GM12878 (cell line): ENCODE measurements at regions not wholly inside any gene's neighbourhood (a gene's known extent, or its start where the extent isn't known, plus 50 kb on each side); places are given as distances from the start of the nearest gene placed in this dataset.

Experiments used
- BACH1 ChIP-seq: fragments of 450-650 bp; IDR thresholded peaks from 2 replicates; pipeline ENCODE4 v1.6.1; 2017; ENCODE audit warnings: mild to moderate bottlenecking, borderline replicate concordance
- ETV6 ChIP-seq, 2 experiments: fragments of 450-650 bp in 1 of 2; IDR thresholded peaks in 1 of 2; conservative IDR thresholded peaks in 1 of 2; 2 replicates each; pipeline ENCODE4 v1.6.1; 2014; ENCODE audit warnings: antibody characterized with exemption in 1 of 2, borderline replicate concordance in 1 of 2, low read depth in 1 of 2, mild to moderate bottlenecking in 1 of 2, moderate library complexity in 1 of 2
- EZH2 ChIP-seq: IDR thresholded peaks from 2 replicates; pipeline ENCODE4 v1.6.1; 2012; ENCODE audit warnings: low read depth, mild to moderate bottlenecking, control low read depth, inconsistent platforms, low read length, borderline replicate concordance; ENCODE audit not compliant: control insufficient read depth
- MYC ChIP-seq: IDR thresholded peaks from 2 replicates; pipeline ENCODE4 v1.6.1; 2011; ENCODE audit warnings: mild to moderate bottlenecking, low read length, moderate library complexity, inconsistent platforms; ENCODE audit not compliant: insufficient read depth, insufficient replicate concordance, insufficient read length, severe bottlenecking
- NFIC ChIP-seq: IDR thresholded peaks from 2 replicates; pipeline ENCODE4 v1.6.1; 2012; ENCODE audit warnings: low read depth, mild to moderate bottlenecking, inconsistent platforms, low read length, moderate library complexity
- POLR2A ChIP-seq: IDR thresholded peaks from 2 replicates; pipeline ENCODE4 v1.6.1; 2011; ENCODE audit warnings: low read depth, mild to moderate bottlenecking, low read length
- POLR2AphosphoS5 ChIP-seq: IDR thresholded peaks from 2 replicates; pipeline ENCODE4 v1.6.1; 2011; ENCODE audit warnings: mild to moderate bottlenecking, low read length, inconsistent platforms
- TF ChIP-seq, protein P1 (sequence below), 3 experiments: IDR thresholded peaks in 2 of 3; conservative IDR thresholded peaks in 1 of 3; 2 replicates each; pipeline ENCODE4 v1.5.1; 2011; ENCODE audit warnings: low read depth in 3 of 3, low read length in 3 of 3, mild to moderate bottlenecking in 3 of 3, control low read depth in 2 of 3, moderate library complexity in 2 of 3, inconsistent platforms in 1 of 3, mixed read lengths in 1 of 3; ENCODE audit not compliant: control insufficient read depth in 2 of 3, insufficient read depth in 1 of 3; ENCODE audit errors: extremely low read depth in 1 of 3
- TF ChIP-seq, protein P2 (sequence below): IDR thresholded peaks from 2 replicates; pipeline ENCODE4 v1.6.1; 2012; ENCODE audit warnings: mild to moderate bottlenecking, low read depth, low read length

DNA sequence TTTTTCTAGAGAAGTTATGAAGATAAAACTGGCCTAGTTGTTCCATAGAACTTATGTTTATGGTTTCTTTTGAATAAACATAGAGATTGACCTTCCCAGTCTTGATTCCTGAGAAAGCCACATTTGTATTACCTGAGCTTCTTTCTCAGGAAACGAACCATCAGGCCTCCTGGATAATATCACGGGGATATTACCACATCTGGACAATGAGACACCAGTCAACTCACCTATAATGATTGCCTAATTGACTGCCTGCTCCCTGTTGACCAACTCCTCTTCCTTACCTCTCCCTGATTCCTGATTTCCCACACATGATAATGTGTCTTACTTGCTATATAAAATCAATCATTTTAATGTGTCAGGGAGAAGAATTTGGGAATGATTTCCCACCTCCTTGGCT lies 822.7 kb downstream of the LRFN5 start:
- TF ChIP-seq, protein P1, sequence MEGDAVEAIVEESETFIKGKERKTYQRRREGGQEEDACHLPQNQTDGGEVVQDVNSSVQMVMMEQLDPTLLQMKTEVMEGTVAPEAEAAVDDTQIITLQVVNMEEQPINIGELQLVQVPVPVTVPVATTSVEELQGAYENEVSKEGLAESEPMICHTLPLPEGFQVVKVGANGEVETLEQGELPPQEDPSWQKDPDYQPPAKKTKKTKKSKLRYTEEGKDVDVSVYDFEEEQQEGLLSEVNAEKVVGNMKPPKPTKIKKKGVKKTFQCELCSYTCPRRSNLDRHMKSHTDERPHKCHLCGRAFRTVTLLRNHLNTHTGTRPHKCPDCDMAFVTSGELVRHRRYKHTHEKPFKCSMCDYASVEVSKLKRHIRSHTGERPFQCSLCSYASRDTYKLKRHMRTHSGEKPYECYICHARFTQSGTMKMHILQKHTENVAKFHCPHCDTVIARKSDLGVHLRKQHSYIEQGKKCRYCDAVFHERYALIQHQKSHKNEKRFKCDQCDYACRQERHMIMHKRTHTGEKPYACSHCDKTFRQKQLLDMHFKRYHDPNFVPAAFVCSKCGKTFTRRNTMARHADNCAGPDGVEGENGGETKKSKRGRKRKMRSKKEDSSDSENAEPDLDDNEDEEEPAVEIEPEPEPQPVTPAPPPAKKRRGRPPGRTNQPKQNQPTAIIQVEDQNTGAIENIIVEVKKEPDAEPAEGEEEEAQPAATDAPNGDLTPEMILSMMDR (IDR thresholded peaks at IDR 0.05 in 2 of 3, conservative IDR thresholded peaks at IDR 0.05 in 1 of 3; ENCODE audit: control insufficient read depth in 2 of 3, extremely low read depth in 1 of 3, insufficient read depth in 1 of 3, low read depth in 3 of 3, low read length in 3 of 3), result no peak
- no peak for TF ChIP-seq EZH2
- TF ChIP-seq POLR2AphosphoS5, result no peak
- TF ChIP-seq, protein P2, sequence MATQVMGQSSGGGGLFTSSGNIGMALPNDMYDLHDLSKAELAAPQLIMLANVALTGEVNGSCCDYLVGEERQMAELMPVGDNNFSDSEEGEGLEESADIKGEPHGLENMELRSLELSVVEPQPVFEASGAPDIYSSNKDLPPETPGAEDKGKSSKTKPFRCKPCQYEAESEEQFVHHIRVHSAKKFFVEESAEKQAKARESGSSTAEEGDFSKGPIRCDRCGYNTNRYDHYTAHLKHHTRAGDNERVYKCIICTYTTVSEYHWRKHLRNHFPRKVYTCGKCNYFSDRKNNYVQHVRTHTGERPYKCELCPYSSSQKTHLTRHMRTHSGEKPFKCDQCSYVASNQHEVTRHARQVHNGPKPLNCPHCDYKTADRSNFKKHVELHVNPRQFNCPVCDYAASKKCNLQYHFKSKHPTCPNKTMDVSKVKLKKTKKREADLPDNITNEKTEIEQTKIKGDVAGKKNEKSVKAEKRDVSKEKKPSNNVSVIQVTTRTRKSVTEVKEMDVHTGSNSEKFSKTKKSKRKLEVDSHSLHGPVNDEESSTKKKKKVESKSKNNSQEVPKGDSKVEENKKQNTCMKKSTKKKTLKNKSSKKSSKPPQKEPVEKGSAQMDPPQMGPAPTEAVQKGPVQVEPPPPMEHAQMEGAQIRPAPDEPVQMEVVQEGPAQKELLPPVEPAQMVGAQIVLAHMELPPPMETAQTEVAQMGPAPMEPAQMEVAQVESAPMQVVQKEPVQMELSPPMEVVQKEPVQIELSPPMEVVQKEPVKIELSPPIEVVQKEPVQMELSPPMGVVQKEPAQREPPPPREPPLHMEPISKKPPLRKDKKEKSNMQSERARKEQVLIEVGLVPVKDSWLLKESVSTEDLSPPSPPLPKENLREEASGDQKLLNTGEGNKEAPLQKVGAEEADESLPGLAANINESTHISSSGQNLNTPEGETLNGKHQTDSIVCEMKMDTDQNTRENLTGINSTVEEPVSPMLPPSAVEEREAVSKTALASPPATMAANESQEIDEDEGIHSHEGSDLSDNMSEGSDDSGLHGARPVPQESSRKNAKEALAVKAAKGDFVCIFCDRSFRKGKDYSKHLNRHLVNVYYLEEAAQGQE, result no peak
- TF ChIP-seq ETV6 (conservative IDR thresholded peaks at IDR 0.05 in 1 of 2, IDR thresholded peaks at IDR 0.05 in 1 of 2; ENCODE audit: borderline replicate concordance in 1 of 2, low read depth in 1 of 2), result no peak
- TF ChIP-seq POLR2A, result no peak
- no peak for TF ChIP-seq BACH1
- no peak for TF ChIP-seq NFIC
- TF ChIP-seq MYC, result no peak
